ENCODE measurements at regions not wholly inside any gene's neighbourhood (a gene's known extent, or its start where the extent isn't known, plus 50 kb on each side); places are given as distances from the start of the nearest gene placed in this dataset.
"Not testable (repeated sequence)": the region's sequence is repeated elsewhere in the genome, so short reads cannot be mapped to it uniquely, and the experiment has no call there.

DNA sequence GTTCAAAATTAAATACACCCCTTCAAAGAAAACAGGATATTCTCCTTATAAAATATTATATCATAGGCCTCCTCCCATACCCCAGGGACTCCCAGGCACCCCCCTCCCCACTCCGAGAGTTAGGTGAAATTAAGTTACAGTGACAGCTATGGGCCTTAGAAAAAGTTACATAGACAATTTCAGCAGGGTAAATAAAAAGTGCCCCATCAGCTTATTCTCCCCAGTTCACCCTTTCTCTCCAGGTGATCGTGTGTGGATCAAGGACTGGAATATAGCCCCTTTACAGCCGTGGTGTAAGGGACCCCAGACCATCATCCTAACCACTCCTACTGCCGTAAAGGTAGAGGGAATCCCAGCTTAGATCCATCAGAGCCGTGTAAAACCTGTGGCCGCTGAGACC, 147.6 kb upstream of the FGF16 start:
- Mint-ChIP-seq H3K4me3 (no peak overlapping the region), H3K9me3 (no peaks in the 10 kb centered on the region), H3K4me1 (no peaks in the 10 kb centered on the region), H3K27ac (no peak overlapping the region), H3K27me3 (no peaks in the 10 kb centered on the region), H3K36me3 (ENCODE audit: low read depth) (no peaks in the 10 kb centered on the region)
- no peak for ATAC-seq (replicated peaks)

DNA sequence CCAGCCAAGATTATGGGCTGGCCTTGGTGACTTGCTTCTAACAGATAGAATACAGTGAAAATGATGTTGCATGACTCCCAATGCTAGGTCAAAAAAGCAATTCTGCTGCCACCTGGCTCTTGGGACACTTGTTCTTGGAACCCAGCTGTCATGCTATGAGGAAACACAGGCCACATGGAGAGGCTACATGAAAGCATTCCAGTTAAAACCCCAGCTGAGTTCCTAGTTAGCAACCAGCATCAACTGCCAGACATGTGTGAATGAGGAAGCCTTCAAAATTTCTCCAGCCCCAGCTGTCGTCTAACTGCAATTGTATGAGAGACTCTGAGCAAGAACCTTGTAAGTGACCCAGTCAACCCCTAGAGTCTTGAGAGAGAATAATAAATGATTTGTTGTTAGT, 105.2 kb upstream of the FGF16 start:
- H3K27ac Mint-ChIP-seq = no peak overlapping the region
- H3K4me1 Mint-ChIP-seq = no peaks in the 10 kb centered on the region
- H3K36me3 Mint-ChIP-seq (ENCODE audit: low read depth) = no peaks in the 10 kb centered on the region
- H3K27me3 Mint-ChIP-seq = no peaks in the 10 kb centered on the region
- no peak for ATAC-seq (replicated peaks)
- no peaks in the 10 kb centered on the region for H3K9me3 Mint-ChIP-seq
- no peak overlapping the region for H3K4me3 Mint-ChIP-seq

DNA sequence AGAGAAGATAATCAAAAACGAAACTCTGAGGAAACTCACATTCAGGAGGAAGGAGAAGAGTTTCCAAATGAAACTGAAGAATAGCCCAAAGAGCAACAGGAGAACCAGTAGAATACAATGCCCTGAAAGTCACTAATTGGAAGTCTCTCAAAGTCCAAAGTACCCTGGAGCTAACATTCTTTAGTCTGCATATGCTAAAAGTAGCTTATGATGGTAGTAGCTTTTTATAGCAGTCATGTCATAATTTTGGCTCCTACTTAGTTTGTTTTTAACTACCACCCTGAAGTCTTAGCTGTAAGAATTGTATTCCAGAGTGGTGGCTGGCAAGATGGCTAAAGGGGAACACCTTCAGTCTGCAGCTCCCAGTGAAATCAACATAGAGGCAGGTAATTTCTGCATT, 100.3 kb upstream of the FGF16 start:
- no peaks in the 10 kb centered on the region for H3K9me3 Mint-ChIP-seq
- no peak for ATAC-seq (replicated peaks)

DNA sequence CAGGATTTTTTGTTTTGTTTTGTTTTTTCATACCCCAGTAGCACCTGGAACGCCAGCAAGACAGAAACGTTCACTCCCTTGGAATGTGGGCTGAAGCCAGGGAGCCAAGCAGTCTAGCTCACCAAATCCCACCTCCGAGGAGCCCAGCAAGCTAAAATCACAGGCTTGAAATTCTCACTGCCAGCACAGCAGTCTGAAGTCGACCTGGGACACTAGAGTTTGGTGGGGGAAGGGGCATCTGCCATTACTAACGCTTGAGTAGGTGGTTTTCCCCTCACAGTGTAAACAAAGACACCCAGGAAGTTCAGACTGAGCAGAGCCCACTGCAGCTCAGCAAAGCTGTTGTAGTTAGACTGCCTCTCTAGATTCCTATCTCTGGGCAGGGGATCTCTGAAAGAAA, 99.6 kb upstream of the FGF16 start:
- no peaks in the 10 kb centered on the region for H3K9me3 Mint-ChIP-seq
- H3K4me3 Mint-ChIP-seq = no peak overlapping the region
- no peaks in the 10 kb centered on the region for H3K27me3 Mint-ChIP-seq
- no peaks in the 10 kb centered on the region for H3K36me3 Mint-ChIP-seq (ENCODE audit: low read depth)
- no peak for ATAC-seq (replicated peaks)
- H3K4me1 Mint-ChIP-seq = no peaks in the 10 kb centered on the region
- no peak overlapping the region for H3K27ac Mint-ChIP-seq

More for the DNA sequence above, 100.3 kb upstream of the FGF16 start:
- Mint-ChIP-seq H3K27me3 (no peaks in the 10 kb centered on the region), H3K4me1 (no peaks in the 10 kb centered on the region), H3K36me3 (ENCODE audit: low read depth) (no peaks in the 10 kb centered on the region), H3K27ac (no peak overlapping the region), H3K4me3 (no peak overlapping the region)

DNA sequence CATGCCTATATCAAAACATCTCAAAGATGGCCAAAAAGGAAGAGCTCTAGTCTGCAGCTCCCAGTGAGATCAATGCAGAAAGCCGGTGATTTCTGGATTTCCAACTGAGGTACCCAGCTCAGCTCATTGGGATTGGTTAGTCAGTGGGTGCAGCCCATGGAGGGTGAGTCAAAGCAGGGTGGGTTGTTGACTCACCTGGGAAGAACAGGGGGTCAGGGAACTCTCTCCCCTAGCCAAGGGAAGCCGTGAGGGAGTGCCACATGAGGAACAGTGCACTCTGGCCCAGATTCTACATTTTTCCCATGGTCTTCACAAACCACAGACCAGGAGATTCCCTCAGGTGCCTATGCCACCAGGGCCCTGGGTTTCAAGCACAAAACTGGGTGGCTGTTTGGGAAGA, 57.3 kb upstream of the FGF16 start:
- ATAC-seq (replicated peaks) = no peak
- no peaks in the 10 kb centered on the region for H3K9me3 Mint-ChIP-seq
- no peak overlapping the region for H3K4me3 Mint-ChIP-seq
- no peaks in the 10 kb centered on the region for H3K36me3 Mint-ChIP-seq (ENCODE audit: low read depth)
- H3K27ac Mint-ChIP-seq = no peak overlapping the region
- H3K4me1 Mint-ChIP-seq = no peaks in the 10 kb centered on the region
- peaks cover 5% of the 10 kb centered on the region for H3K27me3 Mint-ChIP-seq

DNA sequence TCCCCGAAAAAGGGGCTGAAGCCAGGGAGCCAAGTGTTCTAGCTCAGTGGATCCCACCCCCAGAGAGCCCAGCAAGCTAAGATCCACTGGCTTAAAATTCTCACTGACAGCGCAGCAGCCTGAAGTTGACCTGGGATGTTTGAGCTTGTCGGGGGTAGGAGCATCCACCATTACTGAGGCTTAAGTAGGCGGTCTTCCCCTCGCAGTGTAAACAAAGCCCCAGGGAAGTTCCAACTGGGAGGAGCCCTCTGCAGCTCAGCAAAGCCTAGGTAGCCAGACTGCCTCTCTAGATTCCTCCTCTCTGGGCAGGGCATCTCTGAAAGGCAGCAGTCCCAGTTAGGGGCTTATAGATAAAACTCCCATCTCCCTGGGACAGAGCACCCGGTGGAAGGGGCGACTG, 56.8 kb upstream of the FGF16 start:
- H3K9me3 Mint-ChIP-seq; H3K4me1 Mint-ChIP-seq; H3K36me3 Mint-ChIP-seq (ENCODE audit: low read depth); H3K4me3 Mint-ChIP-seq; H3K27me3 Mint-ChIP-seq; H3K27ac Mint-ChIP-seq; ATAC-seq (replicated peaks): not testable (repeated sequence)

DNA sequence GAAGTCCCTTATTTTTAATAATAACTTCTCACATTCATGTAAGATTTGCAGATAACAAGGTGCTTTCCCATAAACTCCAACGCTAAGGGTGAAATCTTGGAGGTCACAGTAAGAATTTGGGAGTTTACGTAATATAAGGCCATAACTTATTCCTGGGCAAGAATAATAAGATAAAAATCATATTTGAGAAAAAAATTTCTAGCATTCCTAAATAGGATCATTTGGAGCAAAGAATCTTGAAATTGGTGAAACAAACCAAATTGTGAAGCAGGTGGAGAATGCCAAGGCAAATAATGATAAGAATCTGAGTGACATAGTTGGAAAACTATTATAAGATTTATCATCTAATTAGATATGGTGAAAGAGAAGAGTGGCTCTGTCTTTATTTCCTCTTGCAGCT, 50.4 kb upstream of the FGF16 start:
- H3K4me1 Mint-ChIP-seq = no peaks in the 10 kb centered on the region
- no peak overlapping the region for H3K27ac Mint-ChIP-seq
- ATAC-seq (replicated peaks) = no peak
- no peaks in the 10 kb centered on the region for H3K27me3 Mint-ChIP-seq
- H3K9me3 Mint-ChIP-seq = no peaks in the 10 kb centered on the region
- no peak overlapping the region for H3K4me3 Mint-ChIP-seq
- no peaks in the 10 kb centered on the region for H3K36me3 Mint-ChIP-seq (ENCODE audit: low read depth)
